Heart left ventricle (tissue), 13 donors: ENCODE measurements at regions not wholly inside any gene's neighbourhood (a gene's known extent, or its start where the extent isn't known, plus 50 kb on each side); places are given as distances from the start of the nearest gene placed in this dataset.

Experiments
- POLR2A ChIP-seq, 2 donors: fragments of 450-650 bp; IDR thresholded peaks; one replicate each; pipeline ENCODE4 v1.6.1; 2017; ENCODE audit warnings: antibody characterized with exemption in 2 of 2, mild to moderate bottlenecking in 2 of 2, moderate library complexity in 2 of 2
- TF ChIP-seq, protein P1 (sequence below), 12 donors: fragments of 200-600 bp; sonication (generic) in 4 of 12; IDR thresholded peaks; one replicate each; pipeline versions ENCODE4 v1.5.0 to v1.8.0; 2018 to 2022; ENCODE audit warnings: antibody characterized with exemption in 12 of 12, mild to moderate bottlenecking in 5 of 12
- donor health status: ischemic (EF 13 %, LVEDD 7.1; RV severe dilation, severe dysfunction).
- donor health status: DM: no; HTN: yes; CAD: no.
- donor health status: DM: no; HTN: no; CAD: no.
- donor health status: ischemic (EF 25% LVEDD 6.9; RV normal size, moderate dysfunction).
- donor health status: ischemic (EF 25% LVEDD 5.7; RV mildly dilated, moderate dysfunction).
- donor health status: ischemic (EF 35%, LVEDD 5.7; RV mildly dilated, moderate dysfunction).
- donor health status: nonischemic (EF 11% LVEDD 7.7; RV severe dilation, severe dysfunction).
- donor health status: DM: yes; HTN: yes; CAD: no.
- donor health status: PGD.
- donor health status: ischemic (EF 29% LVEDD 5.4; RV normal size, mild dysfunction).
- donor health status: nonischemic (EF 23%, LVEDD 6.1; RV moderate dilation, normal function).

DNA sequence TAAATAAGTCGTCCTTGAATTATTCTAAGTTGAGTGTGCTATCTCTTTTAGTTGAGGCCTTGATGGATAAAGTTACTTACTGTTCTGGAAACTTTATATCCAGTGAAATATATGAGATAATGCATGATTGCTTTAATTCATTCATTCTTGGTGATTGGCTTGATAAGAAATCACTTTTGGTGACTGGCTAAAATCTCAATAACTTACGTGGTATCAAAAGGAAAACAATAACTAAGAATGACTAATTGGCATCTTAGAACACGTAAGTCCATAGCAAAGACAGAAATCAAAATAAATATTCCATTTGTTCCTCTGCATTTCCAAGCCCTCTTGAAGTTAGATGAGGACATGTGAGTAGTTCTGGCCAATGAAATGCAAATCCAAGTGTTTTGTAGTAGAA is 251.6 kb downstream of the NUP35 start:
- TF ChIP-seq POLR2A (IDR thresholded peaks at IDR 0.05), result no peak
- TF ChIP-seq, protein P1, sequence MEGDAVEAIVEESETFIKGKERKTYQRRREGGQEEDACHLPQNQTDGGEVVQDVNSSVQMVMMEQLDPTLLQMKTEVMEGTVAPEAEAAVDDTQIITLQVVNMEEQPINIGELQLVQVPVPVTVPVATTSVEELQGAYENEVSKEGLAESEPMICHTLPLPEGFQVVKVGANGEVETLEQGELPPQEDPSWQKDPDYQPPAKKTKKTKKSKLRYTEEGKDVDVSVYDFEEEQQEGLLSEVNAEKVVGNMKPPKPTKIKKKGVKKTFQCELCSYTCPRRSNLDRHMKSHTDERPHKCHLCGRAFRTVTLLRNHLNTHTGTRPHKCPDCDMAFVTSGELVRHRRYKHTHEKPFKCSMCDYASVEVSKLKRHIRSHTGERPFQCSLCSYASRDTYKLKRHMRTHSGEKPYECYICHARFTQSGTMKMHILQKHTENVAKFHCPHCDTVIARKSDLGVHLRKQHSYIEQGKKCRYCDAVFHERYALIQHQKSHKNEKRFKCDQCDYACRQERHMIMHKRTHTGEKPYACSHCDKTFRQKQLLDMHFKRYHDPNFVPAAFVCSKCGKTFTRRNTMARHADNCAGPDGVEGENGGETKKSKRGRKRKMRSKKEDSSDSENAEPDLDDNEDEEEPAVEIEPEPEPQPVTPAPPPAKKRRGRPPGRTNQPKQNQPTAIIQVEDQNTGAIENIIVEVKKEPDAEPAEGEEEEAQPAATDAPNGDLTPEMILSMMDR (IDR thresholded peaks at IDR 0.05), result no peak
